MG63 (cell line): ENCODE measurements at regions not wholly inside any gene's neighbourhood (a gene's known extent, or its start where the extent isn't known, plus 50 kb on each side); places are given as distances from the start of the nearest gene placed in this dataset.

ENCODE experiments used
- DNase-seq: peaks from one replicate; pipeline ENCODE4 v3.0.0-alpha.2; 2020
- H3K27me3 ChIP-seq: fragments of 250-450 bp; sonication (Bioruptor Pico); 2 replicates; pipeline ENCODE4 v1.5.1; 2020; ENCODE audit warnings: mild to moderate bottlenecking, moderate library complexity
- H3K36me3 ChIP-seq: fragments of 250-450 bp; sonication (Bioruptor Pico); 2 replicates; pipeline ENCODE4 v1.5.1; 2020; ENCODE audit warnings: mild to moderate bottlenecking, moderate library complexity
- H3K4me3 ChIP-seq: fragments of 250-450 bp; sonication (Bioruptor Pico); 2 replicates; pipeline ENCODE4 v1.5.1; 2020; ENCODE audit warnings: mild to moderate bottlenecking, moderate library complexity
- H3K9me3 ChIP-seq: fragments of 250-450 bp; sonication (Bioruptor Pico); 2 replicates; pipeline ENCODE4 v1.5.1; 2020; ENCODE audit warnings: mild to moderate bottlenecking, moderate library complexity

GRCh38 chr5:4306057-4306456 lies 710.4 kb downstream of the IRX1 start:
- Histone ChIP-seq H3K36me3 (no peaks in the 10 kb centered on the region), H3K4me3 (no peak overlapping the region), H3K9me3 (no peaks in the 10 kb centered on the region), H3K27me3 (no peaks in the 10 kb centered on the region)
- no peak for DNase-seq

GRCh38 chr5:4309026-4309425 lies 713.4 kb downstream of the IRX1 start:
- H3K36me3 ChIP-seq: no peaks in the 10 kb centered on the region
- DNase-seq: no peak
- no peak overlapping the region for H3K4me3 ChIP-seq
- no peaks in the 10 kb centered on the region for H3K27me3 ChIP-seq
- no peaks in the 10 kb centered on the region for H3K9me3 ChIP-seq

- H3K4me3 ChIP-seq: no peak overlapping the region
- no peak for DNase-seq
- no peaks in the 10 kb centered on the region for H3K9me3 ChIP-seq
- no peaks in the 10 kb centered on the region for H3K36me3 ChIP-seq
- no peaks in the 10 kb centered on the region for H3K27me3 ChIP-seq
Observed at GRCh38 chr5:4313138-4313537, 717.5 kb downstream of the IRX1 start.

- no peak for DNase-seq
- Histone ChIP-seq H3K27me3 (no peaks in the 10 kb centered on the region), H3K36me3 (no peaks in the 10 kb centered on the region), H3K4me3 (no peak overlapping the region), H3K9me3 (no peaks in the 10 kb centered on the region)
Observed at GRCh38 chr5:4319478-4320128, 724.0 kb downstream of the IRX1 start.

- DNase-seq: no peak
- Histone ChIP-seq H3K27me3 (peaks cover 2% of the 10 kb centered on the region), H3K4me3 (no peak overlapping the region), H3K36me3 (no peaks in the 10 kb centered on the region), H3K9me3 (no peaks in the 10 kb centered on the region)
Observed at GRCh38 chr5:4330327-4330726, 734.7 kb downstream of the IRX1 start.

- peaks cover 2% of the 10 kb centered on the region for H3K27me3 ChIP-seq
- H3K36me3 ChIP-seq: no peaks in the 10 kb centered on the region
- H3K4me3 ChIP-seq: no peak overlapping the region
- H3K9me3 ChIP-seq: no peaks in the 10 kb centered on the region
- DNase-seq: no peak
Observed at GRCh38 chr5:4335078-4335477, 739.4 kb downstream of the IRX1 start.

- Histone ChIP-seq H3K27me3 (no peaks in the 10 kb centered on the region; the same call in 1 of the 2 replicates), H3K9me3 (no peaks in the 10 kb centered on the region)
Observed at GRCh38 chr5:4337519-4337918, 741.9 kb downstream of the IRX1 start.

GRCh38 chr5:4339949-4340348 lies 744.3 kb downstream of the IRX1 start:
- Histone ChIP-seq H3K27me3 (no peaks in the 10 kb centered on the region), H3K36me3 (no peaks in the 10 kb centered on the region; the same call in 1 of the 2 replicates), H3K4me3 (no peak overlapping the region), H3K9me3 (no peaks in the 10 kb centered on the region)
- DNase-seq: no peak

More at GRCh38 chr5:4337519-4337918, 741.9 kb downstream of the IRX1 start:
- H3K4me3 ChIP-seq: no peak overlapping the region
- no peak for DNase-seq
- H3K36me3 ChIP-seq: no peaks in the 10 kb centered on the region; the same call in 1 of the 2 replicates

GRCh38 chr5:4345850-4346249 lies 750.2 kb downstream of the IRX1 start:
- Histone ChIP-seq H3K4me3 (no peak overlapping the region), H3K36me3 (no peaks in the 10 kb centered on the region; the same call in 1 of the 2 replicates), H3K9me3 (no peaks in the 10 kb centered on the region), H3K27me3 (no peaks in the 10 kb centered on the region)
- no peak for DNase-seq

- DNase-seq: no peak
- H3K4me3 ChIP-seq: no peak overlapping the region
Observed at GRCh38 chr5:4348423-4348822, 752.8 kb downstream of the IRX1 start.

GRCh38 chr5:4348919-4349318 lies 753.3 kb downstream of the IRX1 start:
- Histone ChIP-seq H3K27me3 (no peaks in the 10 kb centered on the region), H3K9me3 (no peaks in the 10 kb centered on the region), H3K36me3 (no peaks in the 10 kb centered on the region), H3K4me3 (no peak overlapping the region)
- DNase-seq: no peak

More at GRCh38 chr5:4348423-4348822, 752.8 kb downstream of the IRX1 start:
- Histone ChIP-seq H3K27me3 (no peaks in the 10 kb centered on the region), H3K9me3 (no peaks in the 10 kb centered on the region), H3K36me3 (no peaks in the 10 kb centered on the region)

- H3K27me3 ChIP-seq: no peaks in the 10 kb centered on the region; the same call in 1 of the 2 replicates
- H3K9me3 ChIP-seq: no peaks in the 10 kb centered on the region
- no peaks in the 10 kb centered on the region for H3K36me3 ChIP-seq
- no peak for DNase-seq
- H3K4me3 ChIP-seq: no peak overlapping the region
Observed at GRCh38 chr5:4356201-4356600, 760.6 kb downstream of the IRX1 start.

- Histone ChIP-seq H3K36me3 (no peaks in the 10 kb centered on the region), H3K4me3 (no peak overlapping the region), H3K9me3 (no peaks in the 10 kb centered on the region), H3K27me3 (peaks cover 4% of the 10 kb centered on the region)
- no peak for DNase-seq
Observed at GRCh38 chr5:4359847-4360246, 764.2 kb downstream of the IRX1 start.

GRCh38 chr5:4361753-4362152 lies 766.1 kb downstream of the IRX1 start:
- Histone ChIP-seq H3K27me3 (peaks cover 4% of the 10 kb centered on the region), H3K9me3 (no peaks in the 10 kb centered on the region), H3K36me3 (no peaks in the 10 kb centered on the region), H3K4me3 (no peak overlapping the region)
- DNase-seq: no peak

- Histone ChIP-seq H3K36me3 (no peaks in the 10 kb centered on the region), H3K9me3 (no peaks in the 10 kb centered on the region), H3K27me3 (peaks cover 4% of the 10 kb centered on the region), H3K4me3 (no peak overlapping the region)
- no peak for DNase-seq
Observed at GRCh38 chr5:4362411-4362810, 766.8 kb downstream of the IRX1 start.

GRCh38 chr5:4363045-4363444 lies 767.4 kb downstream of the IRX1 start:
- DNase-seq: no peak
- Histone ChIP-seq H3K9me3 (no peaks in the 10 kb centered on the region), H3K36me3 (no peaks in the 10 kb centered on the region), H3K4me3 (no peak overlapping the region), H3K27me3 (peaks cover 4% of the 10 kb centered on the region)

- Histone ChIP-seq H3K9me3 (no peaks in the 10 kb centered on the region), H3K36me3 (no peaks in the 10 kb centered on the region), H3K4me3 (no peak overlapping the region), H3K27me3 (peaks cover 4% of the 10 kb centered on the region)
- no peak for DNase-seq
Observed at GRCh38 chr5:4366628-4367027, 771.0 kb downstream of the IRX1 start.

- DNase-seq: no peak
- H3K27me3 ChIP-seq: no peaks in the 10 kb centered on the region
Observed at GRCh38 chr5:4370218-4370617, 769.9 kb upstream of the ADAMTS16 start.

More at GRCh38 chr5:4370218-4370617, 769.9 kb upstream of the ADAMTS16 start:
- no peaks in the 10 kb centered on the region for H3K36me3 ChIP-seq
- H3K9me3 ChIP-seq: no peaks in the 10 kb centered on the region
- H3K4me3 ChIP-seq: no peak overlapping the region
